HG02610 (cell line): ENCODE measurements at regions not wholly inside any gene's neighbourhood (a gene's known extent, or its start where the extent isn't known, plus 50 kb on each side); places are given as distances from the start of the nearest gene placed in this dataset.
"Not testable (repeated sequence)": the region's sequence is repeated elsewhere in the genome, so short reads cannot be mapped to it uniquely, and the experiment has no call there.

Source experiments
- ATAC-seq: cut with Tn5 transposase; IDR thresholded peaks from one replicate; pipeline ENCODE4 v1.9.1; 2021; ENCODE audit warnings: mild to moderate bottlenecking, moderate library complexity; ENCODE audit not compliant: unreplicated experiment

DNA sequence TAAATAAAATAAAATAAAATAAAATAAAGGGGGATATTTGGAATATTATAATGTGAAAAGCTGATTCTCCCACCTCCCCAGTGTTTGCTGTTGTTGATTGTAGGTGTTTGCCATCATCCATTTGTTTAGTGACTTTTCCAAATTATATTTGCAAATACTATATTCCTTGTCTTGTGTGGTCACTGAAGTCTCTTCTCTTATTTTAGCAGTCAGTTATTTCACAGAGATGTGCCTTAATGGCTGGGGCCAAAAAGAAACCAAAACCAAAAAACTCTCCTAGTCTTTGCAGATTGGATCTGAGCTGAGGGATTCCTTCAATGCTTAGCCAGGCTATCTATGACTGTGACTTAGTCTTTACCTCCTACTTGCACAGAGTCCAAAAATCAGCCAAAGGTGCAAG is 70.9 kb upstream of the ZNF169 start:
- no peak for ATAC-seq

- ATAC-seq = not testable (repeated sequence)
Observed at GRCh38 chr9:94191706-94192105, 67.4 kb upstream of the ZNF169 start.

GRCh38 chr9:94198414-94198813 is 60.7 kb upstream of the ZNF169 start:
- no peak for ATAC-seq

GRCh38 chr9:94199776-94200175 is 59.3 kb upstream of the ZNF169 start:
- ATAC-seq = no peak

DNA sequence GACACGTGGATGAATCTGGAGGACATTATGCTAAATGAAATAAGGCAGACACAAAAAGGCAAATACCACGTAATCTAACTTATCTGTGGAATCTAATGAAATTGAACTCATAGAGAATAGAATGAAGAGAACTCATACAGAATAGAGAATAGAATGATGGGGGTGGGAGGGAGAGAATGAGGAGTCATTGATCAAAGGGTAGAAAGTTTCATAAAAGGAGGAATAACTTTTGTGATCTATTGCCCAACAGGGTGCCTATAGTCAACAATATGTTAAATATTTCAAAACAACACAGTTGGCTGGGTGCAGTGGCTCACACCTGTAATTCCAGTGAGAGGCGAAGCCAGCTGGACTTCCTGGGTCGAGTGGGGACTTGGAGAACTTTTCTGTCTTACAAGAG is 54.9 kb upstream of the ZNF169 start:
- ATAC-seq = no peak

- no peak for ATAC-seq
Observed at GRCh38 chr9:94207781-94208180, 51.3 kb upstream of the ZNF169 start.
